Endothelial cell of umbilical vein (primary cell): ENCODE measurements at regions not wholly inside any gene's neighbourhood (a gene's known extent, or its start where the extent isn't known, plus 50 kb on each side); places are given as distances from the start of the nearest gene placed in this dataset.

ENCODE experiments used
- BruUV-seq: library from RNA; stranded (reverse); fragments of 400-500 nt; replicated peaks from 2 replicates; lab custom pipeline; 2021; lab: Mats Ljungman, UMichigan
- CTCF ChIA-PET: fragments of 300-600, 350-600 bp; sonication (Branson Sonifier 250); formaldehyde crosslinking; loops from one replicate; lab custom pipeline; 2021; ENCODE audit warnings: antibody characterized with exemption, inconsistent platforms; lab: Charles Lee
- POLR2A ChIA-PET: fragments of 300-600, 350-600 bp; sonication (Branson Sonifier 250); formaldehyde crosslinking; loops from one replicate; lab custom pipeline; 2021; ENCODE audit warnings: antibody characterized with exemption, inconsistent platforms; lab: Charles Lee
- DNase-seq: peaks from one replicate; pipeline ENCODE4 v3.0.0-alpha.2; 2011; ENCODE audit warnings: low read depth, low spot score
- FAIRE-seq: peaks from 2 replicates; lab custom pipeline; 2011; peaks lifted over from hg19 to GRCh38; lab: Jason Lieb, UNC
- H2AFZ ChIP-seq: 2 replicates; pipeline ENCODE4 v1.6.0; 2012; ENCODE audit warnings: low read depth, low read length, control low read depth, inconsistent platforms
- H3K27ac ChIP-seq: 2 replicates; pipeline ENCODE4 v1.5.1; 2011; ENCODE audit warnings: low read depth, mild to moderate bottlenecking, control low read depth, low read length, moderate library complexity; ENCODE audit not compliant: insufficient read depth
- H3K27me3 ChIP-seq, 2 experiments: 2 replicates each; pipeline versions ENCODE4 v1.6.0 to v1.6.1; 2011; ENCODE audit warnings: low read length in 2 of 2, mixed read lengths in 1 of 2; ENCODE audit not compliant: control insufficient read depth in 2 of 2, insufficient read depth in 2 of 2
- H3K36me3 ChIP-seq, 2 experiments: 2 replicates in 1 of 2; 3 replicates in 1 of 2; pipeline ENCODE4 v1.5.1; 2011; ENCODE audit warnings: low read length in 2 of 2, mild to moderate bottlenecking in 1 of 2, moderate library complexity in 1 of 2; ENCODE audit not compliant: control insufficient read depth in 2 of 2, insufficient read depth in 2 of 2; ENCODE audit errors: extremely low read depth in 1 of 2
- H3K4me1 ChIP-seq: 3 replicates; pipeline ENCODE4 v1.5.1; 2011; ENCODE audit warnings: mild to moderate bottlenecking, low read length; ENCODE audit not compliant: control insufficient read depth, insufficient read depth; ENCODE audit errors: extremely low read depth
- H3K4me2 ChIP-seq: 2 replicates; pipeline ENCODE4 v1.6.1; 2011; ENCODE audit warnings: low read length, control low read depth, mixed read lengths; ENCODE audit not compliant: insufficient read depth
- H3K4me3 ChIP-seq, 3 experiments: fragments of 200-600 bp in 1 of 3; sonication (generic), shearing (Covaris generic) in 1 of 3; replicated peaks in 1 of 3; 2 replicates each; pipeline ENCODE4 v1.5.1; 2011 to 2016; ENCODE audit warnings: control low read depth in 3 of 3, low read length in 3 of 3, mild to moderate bottlenecking in 2 of 3, inconsistent platforms in 1 of 3, low read depth in 1 of 3, moderate library complexity in 1 of 3; ENCODE audit not compliant: insufficient read depth in 1 of 3
- H3K79me2 ChIP-seq: 2 replicates; pipeline ENCODE4 v1.6.0; 2012; ENCODE audit warnings: low read length, inconsistent platforms; ENCODE audit not compliant: control insufficient read depth, insufficient read depth
- H3K9ac ChIP-seq: replicated peaks from 2 replicates; pipeline ENCODE3; 2011; ENCODE audit warnings: low read length, control low read depth; ENCODE audit not compliant: insufficient read depth; ENCODE audit errors: extremely low read depth
- H3K9me1 ChIP-seq: replicated peaks from 3 replicates; pipeline ENCODE4 v1.6.0; 2011; ENCODE audit warnings: mild to moderate bottlenecking, low read length; ENCODE audit not compliant: control insufficient read depth, insufficient read depth; ENCODE audit errors: extremely low read depth
- H3K9me3 ChIP-seq: replicated peaks from 2 replicates; pipeline ENCODE4 v1.5.1; 2012; ENCODE audit warnings: low read length, inconsistent platforms; ENCODE audit not compliant: control insufficient read depth, insufficient read depth
- H4K20me1 ChIP-seq: replicated peaks from 2 replicates; pipeline ENCODE3; 2011; ENCODE audit warnings: mild to moderate bottlenecking, low read length; ENCODE audit not compliant: control insufficient read depth, insufficient read depth; ENCODE audit errors: extremely low read depth
- CTCF ChIP-seq, 2 donors: IDR thresholded peaks; 1 replicate in 1 of 2; 2 replicates in 1 of 2; pipeline ENCODE4 v1.5.1; 2011; ENCODE audit warnings: low read length in 2 of 2, mild to moderate bottlenecking in 2 of 2, moderate library complexity in 2 of 2, control low read depth in 1 of 2, inconsistent platforms in 1 of 2, low read depth in 1 of 2; ENCODE audit not compliant: insufficient read depth in 1 of 2; ENCODE audit errors: extremely low read depth in 1 of 2
- EZH2 ChIP-seq: IDR thresholded peaks from 2 replicates; pipeline ENCODE4 v1.6.1; 2012; ENCODE audit warnings: borderline replicate concordance, low read depth, mild to moderate bottlenecking, moderate library complexity, low read length, inconsistent platforms; ENCODE audit not compliant: severe bottlenecking
- FOS ChIP-seq: IDR thresholded peaks from 2 replicates; pipeline ENCODE4 v1.6.1; 2011; ENCODE audit warnings: mild to moderate bottlenecking, low read length, moderate library complexity, borderline replicate concordance; ENCODE audit not compliant: insufficient read depth
- GATA2 ChIP-seq: IDR thresholded peaks from 2 replicates; pipeline ENCODE4 v1.7.0; 2011; ENCODE audit warnings: low read depth, mild to moderate bottlenecking, moderate library complexity, mixed read lengths, low read length; ENCODE audit not compliant: insufficient read length, insufficient read depth
- JUN ChIP-seq: IDR thresholded peaks from 2 replicates; pipeline ENCODE4 v1.6.1; 2011; ENCODE audit warnings: borderline replicate concordance, low read depth; ENCODE audit not compliant: insufficient read length, insufficient read depth
- MAX ChIP-seq: IDR thresholded peaks from 2 replicates; pipeline ENCODE4 v1.6.1; 2011; ENCODE audit not compliant: insufficient read depth, insufficient read length
- MYC ChIP-seq: IDR thresholded peaks from one replicate; pipeline ENCODE4 v1.6.1; 2011; ENCODE audit warnings: mild to moderate bottlenecking, low read depth, low read length
- POLR2A ChIP-seq: IDR thresholded peaks from 2 replicates; pipeline ENCODE4 v1.6.1; 2012; ENCODE audit warnings: low read depth, mild to moderate bottlenecking, control low read depth, low read length
- POLR2AphosphoS5 ChIP-seq: IDR thresholded peaks from 2 replicates; pipeline ENCODE4 v1.6.1; 2012; ENCODE audit warnings: low read depth, mild to moderate bottlenecking, control low read depth, low read length, moderate library complexity; ENCODE audit not compliant: insufficient read depth
- dilution Hi-C: fragments of 300-500 bp; cut with MboI; formaldehyde crosslinking; loops from one replicate; pipeline ENCODE4 v1.15.0; 2019; ENCODE audit warnings: low sequenced_read_pairs; ENCODE audit not compliant: extremely low pct_ligation_motif_present
- intact Hi-C: fragments of 100-400 bp; cut with micrococcal nuclease; formaldehyde crosslinking; loops from one replicate; pipeline ENCODE4 v1.10.0; 2022

DNA sequence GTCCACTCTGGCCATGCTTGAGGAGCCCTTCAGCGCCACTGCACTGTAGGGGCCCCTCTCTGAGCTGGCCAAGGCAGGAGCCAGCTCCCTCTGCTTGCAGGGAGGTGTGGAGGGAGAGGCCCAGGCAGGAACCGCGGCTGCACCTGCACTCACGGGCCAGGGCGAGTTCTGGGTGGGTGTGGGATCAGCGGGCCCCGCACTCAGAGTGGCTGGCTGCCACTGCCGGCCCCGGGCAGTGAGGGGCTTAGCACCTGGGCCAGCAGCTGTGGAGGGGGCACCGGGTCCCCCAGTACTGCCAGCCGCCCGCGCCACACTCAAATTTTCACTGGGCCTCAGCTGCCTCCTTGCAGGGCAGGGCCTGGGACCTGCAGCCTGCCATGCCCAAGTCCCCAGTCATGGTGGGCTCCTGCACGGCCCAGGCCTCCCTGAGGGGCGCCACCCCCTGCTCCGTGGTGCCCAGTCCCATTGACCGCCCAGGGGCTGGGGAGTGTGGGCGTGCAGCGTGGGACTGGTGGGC is 347.2 kb upstream of the SPOCK3 start:
- H3K79me2 ChIP-seq: no peaks in the 10 kb centered on the region
- ChIA-PET POLR2A (no interaction called here), CTCF (no interaction called here)
- H3K36me3 ChIP-seq: no peaks in the 10 kb centered on the region
- no peaks in the 10 kb centered on the region for H3K9me3 ChIP-seq
- no peak overlapping the region for H3K4me2 ChIP-seq
- TF ChIP-seq GATA2 (no peak), MAX (no peak), FOS (no peak), POLR2A (no peak), CTCF (IDR thresholded peaks at IDR 0.05; ENCODE audit: extremely low read depth in 1 of 2, insufficient read depth in 1 of 2, low read depth in 1 of 2, low read length in 2 of 2) (no peak), POLR2AphosphoS5 (no peak), MYC (no peak), JUN (no peak), EZH2 (no peak)
- no peaks in the 10 kb centered on the region for H3K9me1 ChIP-seq
- H3K27ac ChIP-seq: no peak overlapping the region
- H3K4me1 ChIP-seq: no peaks in the 10 kb centered on the region
- H2AFZ ChIP-seq: no peak overlapping the region
- no peak overlapping the region for H3K4me3 ChIP-seq
- DNase-seq: no peak
- no peaks in the 10 kb centered on the region for H4K20me1 ChIP-seq
- no peaks in the 10 kb centered on the region for H3K27me3 ChIP-seq
- no peak for FAIRE-seq
- H3K9ac ChIP-seq: no peak overlapping the region
- intact Hi-C loops (no loop called here), dilution Hi-C loops (no loop called here)
- no TSS peak for BruUV-seq
